Stimulated activated CD4-positive, alpha-beta T cell treated with anti-CD3 and anti-CD28 coated beads, Interleukin-15, amount 100 ng/mL, for 24 hours (primary cell): ENCODE measurements at regions not wholly inside any gene's neighbourhood (a gene's known extent, or its start where the extent isn't known, plus 50 kb on each side); places are given as distances from the start of the nearest gene placed in this dataset.
"Not testable (repeated sequence)": the region's sequence is repeated elsewhere in the genome, so short reads cannot be mapped to it uniquely, and the experiment has no call there.

ENCODE experiments used
- DNase-seq: peaks from one replicate; pipeline ENCODE4 v3.0.0-alpha.2; 2020

GRCh38 chr2:5203134-5203755 is 488.9 kb upstream of the SOX11 start:
- no peak for DNase-seq

GRCh38 chr2:5206742-5207141 is 485.4 kb upstream of the SOX11 start:
- DNase-seq = not testable (repeated sequence)

- DNase-seq = no peak
Observed at GRCh38 chr2:5215989-5216607, 476.1 kb upstream of the SOX11 start.

GRCh38 chr2:5227062-5227699 is 465.0 kb upstream of the SOX11 start:
- DNase-seq = no peak

GRCh38 chr2:5229574-5229973 is 462.6 kb upstream of the SOX11 start:
- DNase-seq = no peak

DNA sequence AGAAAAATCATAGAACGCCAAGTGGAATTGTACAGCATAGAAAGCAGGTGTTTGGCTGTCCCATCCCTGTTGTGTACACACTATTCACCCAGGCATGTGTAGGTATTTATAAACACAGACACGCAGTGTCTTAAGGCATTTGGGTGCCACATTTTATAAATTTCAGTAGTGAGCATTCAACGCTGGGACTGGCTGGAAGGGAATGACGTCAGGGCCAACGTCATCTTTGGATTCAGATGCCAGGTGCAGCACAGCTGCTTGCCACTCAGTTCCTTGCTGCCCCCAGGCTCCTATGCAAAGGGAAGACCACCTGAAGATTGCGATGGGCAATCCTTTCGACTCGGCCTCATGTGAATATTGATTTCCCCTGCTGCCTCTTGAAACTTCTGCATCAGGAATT is 461.7 kb upstream of the SOX11 start:
- DNase-seq = no peak

DNA sequence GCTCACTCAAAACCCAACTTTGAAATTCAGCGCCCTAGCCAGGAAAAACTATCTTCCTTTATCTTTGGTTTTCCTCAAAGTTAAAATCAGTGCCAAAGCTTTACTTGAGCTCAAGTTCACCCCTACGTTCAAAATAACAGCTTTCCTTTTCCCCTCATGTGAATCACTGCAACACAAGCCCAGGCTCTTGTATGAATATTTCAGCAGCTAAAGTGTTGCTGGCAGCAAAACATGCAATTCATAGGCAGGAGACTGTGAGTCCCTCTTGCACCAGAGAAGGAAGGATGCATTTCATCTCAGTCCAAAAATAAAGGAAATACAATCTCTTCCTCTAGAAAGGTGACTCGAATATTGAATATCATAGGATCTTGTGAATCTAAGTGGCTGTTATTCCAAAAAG is 461.3 kb upstream of the SOX11 start:
- no peak for DNase-seq

GRCh38 chr2:5231287-5231686 is 460.9 kb upstream of the SOX11 start:
- DNase-seq = no peak

DNA sequence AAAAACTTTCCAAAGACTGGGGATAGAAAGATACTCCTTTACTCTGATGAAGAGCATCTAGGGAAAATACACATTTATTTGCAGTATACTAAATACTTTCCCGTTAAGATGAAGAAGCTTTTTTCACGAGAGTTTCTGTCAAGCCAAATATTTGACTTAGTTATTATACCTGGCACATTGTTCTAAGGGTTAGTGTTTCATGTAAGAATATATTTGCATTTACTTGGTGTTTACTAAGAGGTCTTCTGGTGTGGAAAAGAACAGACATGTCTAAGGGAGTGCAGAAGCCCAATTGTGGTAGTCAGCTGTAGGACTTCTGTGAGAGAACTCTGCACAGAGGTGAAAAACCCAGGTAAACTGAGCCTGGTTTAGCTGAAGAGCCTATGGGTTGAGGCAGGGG is 457.6 kb upstream of the SOX11 start:
- DNase-seq = no peak

DNA sequence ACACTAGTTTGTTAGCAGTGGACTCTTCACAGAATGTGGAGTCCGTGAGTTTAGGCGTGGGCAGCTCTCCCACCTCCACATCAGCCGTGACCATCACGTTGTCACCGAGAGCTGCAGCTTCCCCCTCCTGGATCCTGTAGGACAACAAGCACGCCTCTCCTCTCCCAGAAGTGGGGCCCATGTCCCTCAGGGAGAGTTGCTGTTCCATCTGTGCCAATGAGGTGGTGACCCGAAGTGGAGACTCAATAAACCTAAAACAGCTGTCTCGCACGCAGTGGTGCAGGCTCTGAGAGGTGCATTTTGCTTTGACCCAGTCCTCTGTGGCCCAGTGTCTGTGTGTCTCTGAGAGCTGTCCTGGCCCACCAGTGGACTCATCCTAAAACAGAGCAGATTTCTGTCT is 456.5 kb upstream of the SOX11 start:
- DNase-seq = no peak

- DNase-seq = no peak
Observed at GRCh38 chr2:5236249-5236648, 455.9 kb upstream of the SOX11 start.

DNA sequence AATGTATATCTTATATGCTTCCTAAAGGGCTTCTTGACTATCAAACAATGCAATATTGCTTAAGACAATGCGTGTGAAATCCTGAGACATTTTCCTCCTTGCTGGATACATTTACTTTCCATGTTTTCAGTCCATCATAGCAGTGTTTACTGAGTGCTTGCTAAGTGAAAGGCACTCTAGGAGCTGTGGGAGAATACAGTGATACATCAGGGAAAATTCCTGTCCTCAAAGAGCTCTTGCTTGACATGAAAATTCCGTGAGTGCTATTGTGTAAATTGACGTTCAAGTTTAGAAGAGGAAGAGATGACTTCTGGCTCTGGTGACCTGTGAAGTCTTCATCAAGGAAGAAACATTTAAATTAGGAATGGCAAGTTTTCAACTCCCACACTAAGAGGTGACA is 449.4 kb upstream of the SOX11 start:
- DNase-seq = no peak

GRCh38 chr2:5250482-5250881 is 441.7 kb upstream of the SOX11 start:
- DNase-seq = no peak

- DNase-seq = no peak
Observed at GRCh38 chr2:5253263-5253662, 438.9 kb upstream of the SOX11 start.

DNA sequence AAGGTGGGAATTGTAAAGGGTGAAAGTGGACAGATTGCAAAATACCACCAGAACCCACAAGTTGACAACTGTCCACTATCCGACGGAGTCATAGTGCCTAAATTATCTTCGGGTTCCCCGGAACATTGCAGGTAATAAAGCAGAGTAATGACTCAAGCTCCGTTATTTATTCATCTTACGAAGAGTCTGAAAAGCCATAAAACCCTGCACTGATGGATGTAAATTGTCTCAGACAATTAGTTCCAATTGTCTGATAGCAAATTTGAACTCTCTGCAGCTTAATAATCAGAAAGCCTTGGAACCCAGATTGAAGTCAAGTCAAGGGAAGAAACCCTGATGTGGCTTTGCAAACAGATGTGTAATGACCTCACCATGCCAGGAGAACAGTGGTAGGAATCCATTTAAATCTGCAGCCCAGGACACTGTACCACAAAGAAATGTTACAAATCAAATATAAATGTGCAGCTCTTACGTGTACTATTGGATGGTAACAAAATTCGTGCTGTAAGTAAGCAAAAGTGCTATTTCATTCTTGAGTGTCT is 437.3 kb upstream of the SOX11 start:
- DNase-seq = no peak

DNA sequence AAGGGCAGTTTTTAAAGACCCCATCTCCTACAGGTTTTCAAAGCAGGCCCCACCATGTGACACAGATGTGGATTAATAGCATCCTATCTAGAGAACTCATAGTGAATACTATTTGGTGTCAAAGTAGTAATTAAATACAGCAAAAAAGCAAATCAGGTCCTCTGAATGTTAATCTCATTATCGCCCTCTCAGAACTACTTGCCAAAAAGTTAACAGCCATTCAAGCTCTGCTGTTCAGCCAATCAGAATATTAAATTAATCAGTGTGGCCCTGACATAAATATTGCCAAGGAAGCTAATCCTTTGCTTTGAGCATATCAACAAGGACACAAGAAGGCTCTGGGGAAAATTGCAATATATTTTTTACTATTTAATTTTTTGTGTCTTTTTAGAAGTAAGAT is 428.9 kb upstream of the SOX11 start:
- DNase-seq = no peak

- DNase-seq = no peak
Observed at GRCh38 chr2:5264361-5264760, 427.8 kb upstream of the SOX11 start.

DNA sequence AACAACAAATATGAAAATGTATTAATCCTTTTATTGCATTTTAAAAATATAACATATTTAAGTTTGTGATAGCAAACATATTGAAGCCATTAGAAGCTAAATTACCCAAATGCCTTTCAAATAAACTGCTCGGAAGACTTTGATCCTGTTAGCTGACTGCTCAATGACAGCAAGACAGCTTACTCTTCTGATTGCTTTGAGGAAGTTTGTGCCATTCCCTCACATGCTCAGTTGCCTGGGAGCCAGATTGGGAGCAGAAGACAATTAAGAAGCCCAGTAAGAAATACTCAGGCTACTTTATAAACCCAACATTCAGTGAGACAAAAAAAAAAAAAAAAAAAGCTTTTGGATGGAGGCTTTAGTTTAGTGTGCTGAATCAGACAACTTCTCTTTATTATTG is 407.1 kb upstream of the SOX11 start:
- no peak for DNase-seq

GRCh38 chr2:5285872-5286769 is 406.1 kb upstream of the SOX11 start:
- no peak for DNase-seq

DNA sequence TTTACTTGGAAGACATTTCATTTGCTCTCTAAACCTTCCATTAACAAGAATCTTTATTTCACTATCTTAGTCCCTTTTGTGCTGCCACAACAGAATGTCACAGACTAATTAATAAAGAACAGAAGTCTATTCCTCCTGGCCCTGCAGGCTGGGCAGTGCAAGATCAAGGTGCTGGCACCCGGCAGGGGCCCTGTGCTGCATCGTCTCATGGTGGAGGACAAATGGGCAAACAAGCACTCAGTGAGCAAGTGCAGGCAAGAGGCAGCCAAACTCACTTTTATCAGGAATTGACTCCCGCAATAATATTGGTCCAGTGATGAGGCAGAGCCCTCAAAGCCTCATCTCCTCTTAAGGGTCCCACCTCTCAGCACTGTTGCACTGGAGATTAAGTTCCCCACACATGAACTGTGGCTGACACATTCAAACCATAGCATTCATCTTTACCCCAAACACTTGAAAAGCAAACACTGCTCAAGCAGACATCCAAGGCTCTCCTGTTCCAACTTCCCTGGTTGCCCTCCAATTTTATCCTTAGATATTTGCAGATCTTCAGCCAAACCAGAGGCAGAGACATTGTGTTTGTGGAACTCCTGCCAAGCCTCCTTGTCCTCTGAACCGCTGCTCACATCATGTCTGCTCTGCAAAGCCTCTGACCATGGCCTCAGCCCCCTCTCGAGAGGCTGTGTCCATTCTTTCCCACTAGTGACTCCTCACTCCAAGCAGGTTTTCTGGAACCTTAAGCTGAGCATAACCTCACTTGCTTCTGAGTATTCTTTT is 404.4 kb upstream of the SOX11 start:
- no peak for DNase-seq

DNA sequence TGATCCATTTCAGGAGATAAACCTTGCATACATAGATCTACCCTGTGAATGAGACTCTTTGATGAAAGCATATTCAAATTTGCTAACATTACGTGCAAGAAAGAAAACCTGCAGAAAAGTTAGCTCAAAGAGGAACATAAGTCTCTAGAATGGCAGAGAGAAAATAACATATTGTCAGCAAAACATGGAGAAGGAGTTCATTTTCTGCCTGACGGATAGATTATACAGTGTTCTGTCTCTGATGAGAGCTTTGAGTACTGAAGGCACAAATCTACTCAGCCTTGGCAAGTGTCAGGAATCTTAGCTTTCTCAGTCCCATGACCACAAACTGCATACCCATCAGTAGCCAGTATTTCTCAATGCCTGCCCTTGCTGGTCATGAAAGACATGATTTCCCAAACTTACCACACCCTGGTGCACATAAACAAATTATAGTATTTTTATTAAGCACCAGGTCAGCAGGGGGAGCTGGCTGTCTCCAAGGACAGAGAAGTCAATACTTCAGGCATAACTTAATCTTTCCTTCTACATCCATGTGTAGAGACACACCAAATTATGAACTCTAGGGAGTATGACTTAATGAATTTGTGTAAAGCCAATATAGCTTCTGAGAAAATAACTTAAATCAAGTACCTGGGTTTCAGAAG is 401.2 kb upstream of the SOX11 start:
- no peak for DNase-seq

GRCh38 chr2:5304640-5305039 is 387.5 kb upstream of the SOX11 start:
- DNase-seq = no peak
